GM12878 (cell line): ENCODE measurements at regions not wholly inside any gene's neighbourhood (a gene's known extent, or its start where the extent isn't known, plus 50 kb on each side); places are given as distances from the start of the nearest gene placed in this dataset.

Experiments used
- ATAC-seq: fragments of 200-7000 bp; cut with Tn5 transposase; 3 replicates; pipeline ENCODE4 v1.9.1; 2020; ENCODE audit warnings: mild to moderate bottlenecking, moderate library complexity
- BruUV-seq: library from RNA; stranded (reverse); fragments of 400-500 nt; replicated peaks from 2 replicates; lab custom pipeline; 2021; lab: Mats Ljungman, UMichigan
- CTCF ChIA-PET: fragments of 300-600 bp; sonication (Branson Sonifier 250); formaldehyde crosslinking; extraction: SDS; loops from one replicate; lab custom pipeline; 2021; ENCODE audit warnings: inconsistent platforms; lab: Yijun Ruan, JAX
- POLR2A ChIA-PET: fragments of 350-600 bp; formaldehyde crosslinking; extraction: SDS; loops from one replicate; lab custom pipeline; 2021; ENCODE audit warnings: inconsistent platforms; lab: Charles Lee
- RAD21 ChIA-PET: fragments of 300-600 bp; sonication (Branson Sonifier 250); formaldehyde crosslinking; loops from one replicate; lab custom pipeline; 2023; ENCODE audit warnings: antibody characterized with exemption; ENCODE audit not compliant: unreplicated experiment; lab: Charles Lee
- SMC1A ChIA-PET: fragments of 300-600 bp; sonication (Branson Sonifier 250); formaldehyde crosslinking; loops from one replicate; lab custom pipeline; 2023; ENCODE audit not compliant: unreplicated experiment, uncharacterized antibody; lab: Charles Lee
- DNase-seq: peaks from one replicate; pipeline ENCODE4 v3.0.0-alpha.2; 2011; ENCODE audit warnings: low read depth, low spot score
- FAIRE-seq: peaks from 3 replicates; lab custom pipeline; 2011; peaks lifted over from hg19 to GRCh38; lab: Jason Lieb, UNC
- H2AFZ ChIP-seq: 2 replicates; pipeline ENCODE4 v1.6.0; 2011; ENCODE audit warnings: low read depth, low read length, control low read depth; ENCODE audit not compliant: control insufficient read depth
- H3K27ac ChIP-seq: 2 replicates; pipeline ENCODE4 v1.5.1; 2011; ENCODE audit warnings: control low read depth; ENCODE audit not compliant: control insufficient read depth, insufficient read depth
- H3K27me3 ChIP-seq, 2 experiments: replicated peaks in 1 of 2; 2 replicates each; pipeline versions ENCODE4 v1.6.0 to v1.6.1; 2011; ENCODE audit warnings: low read length in 1 of 2; ENCODE audit not compliant: control insufficient read depth in 2 of 2, insufficient read depth in 2 of 2
- H3K36me3 ChIP-seq, 2 experiments: 2 replicates each; pipeline ENCODE4 v1.5.1; 2011; ENCODE audit warnings: low read length in 1 of 2; ENCODE audit not compliant: control insufficient read depth in 2 of 2, insufficient read depth in 2 of 2
- H3K4me1 ChIP-seq: 2 replicates; pipeline ENCODE4 v1.6.1; 2011; ENCODE audit warnings: mild to moderate bottlenecking, low read length, moderate library complexity, mixed read lengths; ENCODE audit not compliant: control insufficient read depth, insufficient read depth
- H3K4me2 ChIP-seq: 2 replicates; pipeline ENCODE4 v1.6.0; 2011; ENCODE audit warnings: control low read depth; ENCODE audit not compliant: control insufficient read depth, insufficient read depth
- H3K4me3 ChIP-seq: fragments of 200-600 bp; sonication (generic); 2 replicates; pipeline ENCODE4 v1.5.1; 2016
- H3K79me2 ChIP-seq: 2 replicates; pipeline ENCODE4 v1.6.0; 2011; ENCODE audit warnings: low read length; ENCODE audit not compliant: control insufficient read depth, insufficient read depth
- H3K9ac ChIP-seq: 2 replicates; pipeline ENCODE4 v1.8.0; 2011; ENCODE audit warnings: low read length, control low read depth, mixed read lengths; ENCODE audit not compliant: control insufficient read depth, insufficient read depth
- H3K9me3 ChIP-seq: replicated peaks from 3 replicates; pipeline ENCODE4 v1.5.1; 2011; ENCODE audit warnings: mild to moderate bottlenecking, low read length; ENCODE audit not compliant: control insufficient read depth, insufficient read depth
- H4K20me1 ChIP-seq: 2 replicates; pipeline ENCODE4 v1.6.0; 2011; ENCODE audit not compliant: control insufficient read depth, insufficient read depth
- CHD1 ChIP-seq: IDR thresholded peaks from 2 replicates; pipeline ENCODE4 v1.6.1; 2012; ENCODE audit warnings: low read depth, low read length, improper control_type of control experiment
- EED ChIP-seq: sonication (generic); IDR thresholded peaks from 2 replicates; pipeline ENCODE4 v1.6.1; 2016; ENCODE audit warnings: antibody characterized with exemption, low read depth
- ELK1 ChIP-seq: IDR thresholded peaks from 2 replicates; pipeline ENCODE4 v1.6.1; 2012; ENCODE audit warnings: low read depth, low read length, improper control_type of control experiment
- EP300 ChIP-seq, 2 experiments: fragments of 150-350 bp in 1 of 2; IDR thresholded peaks; 2 replicates each; pipeline ENCODE4 v1.6.1; 2011 to 2012; ENCODE audit warnings: low read depth in 2 of 2, low read length in 2 of 2, borderline replicate concordance in 1 of 2, improper control_type of control experiment in 1 of 2, inconsistent platforms in 1 of 2; ENCODE audit not compliant: control insufficient read depth in 1 of 2
- ESRRA ChIP-seq: IDR thresholded peaks from 2 replicates; pipeline ENCODE4 v1.6.1; 2012; ENCODE audit warnings: mild to moderate bottlenecking, low read length, improper control_type of control experiment
- HCFC1 ChIP-seq: fragments of 150-350 bp; IDR thresholded peaks from 2 replicates; pipeline ENCODE4 v1.6.1; 2014; ENCODE audit warnings: low read length
- HDAC2 ChIP-seq: fragments of 200-600 bp; sonication (generic); IDR thresholded peaks from 2 replicates; pipeline ENCODE4 v1.6.1; 2017
- IRF3 ChIP-seq: fragments of 450-650 bp; IDR thresholded peaks from 2 replicates; pipeline ENCODE4 v1.6.1; 2014; ENCODE audit warnings: mild to moderate bottlenecking
- KLF5 ChIP-seq: fragments of 450-650 bp; IDR thresholded peaks from 2 replicates; pipeline ENCODE4 v1.6.1; 2014; ENCODE audit warnings: mild to moderate bottlenecking; ENCODE audit not compliant: partially characterized antibody
- NFXL1 ChIP-seq: fragments of 450-650 bp; IDR thresholded peaks from 2 replicates; pipeline ENCODE4 v1.6.1; 2017; ENCODE audit warnings: antibody characterized with exemption, mild to moderate bottlenecking, borderline replicate concordance
- POLR2AphosphoS2 ChIP-seq: IDR thresholded peaks from 2 replicates; pipeline ENCODE4 v1.6.1; 2011; ENCODE audit warnings: low read depth, mild to moderate bottlenecking, low read length, improper control_type of control experiment, moderate library complexity
- RBBP5 ChIP-seq: fragments of 200-600 bp; sonication (generic); conservative IDR thresholded peaks from 2 replicates; pipeline ENCODE4 v1.6.1; 2016
- SIX5 ChIP-seq: IDR thresholded peaks from 2 replicates; pipeline ENCODE4 v1.6.1; 2011; ENCODE audit warnings: mild to moderate bottlenecking, low read depth, low read length, moderate library complexity; ENCODE audit not compliant: severe bottlenecking
- SMARCA5 ChIP-seq: fragments of 450-650 bp; IDR thresholded peaks from 2 replicates; pipeline ENCODE4 v1.6.1; 2017; ENCODE audit warnings: mild to moderate bottlenecking
- TCF7 ChIP-seq: IDR thresholded peaks from 2 replicates; pipeline ENCODE4 v1.6.1; 2014; ENCODE audit warnings: antibody characterized with exemption, borderline replicate concordance
- WGBS: methylation state at CpG from one replicate; pipeline ENCODE4 v1.1.6; 2016; ENCODE audit warnings: low lambda C conversion rate; ENCODE audit not compliant: insufficient replicate concordance, insufficient coverage; ENCODE audit errors: missing lambda C conversion rate; 5-methylcytosine and 5-hydroxymethylcytosine counted together
- in situ Hi-C: fragments of 300-500 bp; cut with MboI; formaldehyde crosslinking; loops from 9 replicates; pipeline ENCODE4 v1.14.3; 2018; ENCODE audit warnings: mixed read lengths
- intact Hi-C: fragments of 100-400 bp; cut with micrococcal nuclease; formaldehyde crosslinking; loops from one replicate; pipeline ENCODE4 v1.14.2; 2022; ENCODE audit not compliant: unreplicated experiment
- TF ChIP-seq, protein P1 (sequence below): fragments of 450-650 bp; formaldehyde crosslinking; IDR thresholded peaks from 2 replicates; pipeline ENCODE4 v1.4.0; 2022; ENCODE audit warnings: mild to moderate bottlenecking, moderate library complexity
- TF ChIP-seq, protein P2 (sequence below): fragments of 450-650 bp; IDR thresholded peaks from 2 replicates; pipeline ENCODE4 v1.6.1; 2016; ENCODE audit warnings: mild to moderate bottlenecking, moderate library complexity, borderline replicate concordance

DNA sequence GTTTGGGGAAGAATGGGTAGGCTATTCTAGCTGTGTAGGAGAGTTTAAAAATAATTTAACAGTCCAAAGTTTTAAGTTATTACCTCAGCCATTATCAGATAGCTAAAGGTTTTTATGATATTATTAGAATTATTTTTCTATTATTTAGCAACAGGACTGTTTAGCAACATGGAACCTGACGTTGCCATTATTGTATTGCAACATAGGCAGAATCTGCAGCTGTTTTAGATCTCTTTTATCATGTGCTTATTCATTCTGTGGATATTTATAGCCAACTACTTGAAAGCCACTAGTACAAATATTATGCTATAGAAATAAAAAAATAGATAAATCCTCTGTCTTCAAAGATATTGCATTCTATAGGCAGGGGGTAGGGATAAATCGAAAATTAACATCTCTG is 382.0 kb upstream of the TRAM1L1 start:
- WGBS = 2% methylated on average over 2 of the region's 2 CpGs
- ChIA-PET SMC1A (no interaction called here), CTCF (interaction anchor here (0.6 kb wide), 1 partner anchor 110 kb away, joined by 3 read pairs; no protein-coding TSS in a partner anchor), POLR2A (no interaction called here), RAD21 (no interaction called here)
- BruUV-seq = no TSS peak
- ATAC-seq (no peak), DNase-seq (no peak), FAIRE-seq (no peak)
- H3K79me2 ChIP-seq = no peaks in the 10 kb centered on the region
- in situ Hi-C loops = no loop called here
- H3K9me3 ChIP-seq = no peaks in the 10 kb centered on the region
- intact Hi-C loops = no loop called here
- H3K4me3 ChIP-seq = no peak overlapping the region
- no peak overlapping the region for H2AFZ ChIP-seq
- no peaks in the 10 kb centered on the region for H4K20me1 ChIP-seq
- H3K27ac ChIP-seq = no peak overlapping the region
- no peak overlapping the region for H3K9ac ChIP-seq
- H3K4me2 ChIP-seq = no peak overlapping the region
- H3K27me3 ChIP-seq = no peaks in the 10 kb centered on the region
- no peaks in the 10 kb centered on the region for H3K36me3 ChIP-seq
- H3K4me1 ChIP-seq = no peaks in the 10 kb centered on the region
- TF ChIP-seq POLR2AphosphoS2 (no peak), HDAC2 (no peak), NFXL1 (no peak), CHD1 (no peak), ESRRA (no peak), HCFC1 (no peak), SIX5 (no peak), ELK1 (no peak), TCF7 (no peak), SMARCA5 (no peak), RBBP5 (no peak), IRF3 (no peak), EP300 (IDR thresholded peaks at IDR 0.05; ENCODE audit: borderline replicate concordance in 1 of 2, control insufficient read depth in 1 of 2, low read depth in 2 of 2, low read length in 2 of 2) (no peak), KLF5 (no peak), EED (no peak)
- TF ChIP-seq, protein P1, sequence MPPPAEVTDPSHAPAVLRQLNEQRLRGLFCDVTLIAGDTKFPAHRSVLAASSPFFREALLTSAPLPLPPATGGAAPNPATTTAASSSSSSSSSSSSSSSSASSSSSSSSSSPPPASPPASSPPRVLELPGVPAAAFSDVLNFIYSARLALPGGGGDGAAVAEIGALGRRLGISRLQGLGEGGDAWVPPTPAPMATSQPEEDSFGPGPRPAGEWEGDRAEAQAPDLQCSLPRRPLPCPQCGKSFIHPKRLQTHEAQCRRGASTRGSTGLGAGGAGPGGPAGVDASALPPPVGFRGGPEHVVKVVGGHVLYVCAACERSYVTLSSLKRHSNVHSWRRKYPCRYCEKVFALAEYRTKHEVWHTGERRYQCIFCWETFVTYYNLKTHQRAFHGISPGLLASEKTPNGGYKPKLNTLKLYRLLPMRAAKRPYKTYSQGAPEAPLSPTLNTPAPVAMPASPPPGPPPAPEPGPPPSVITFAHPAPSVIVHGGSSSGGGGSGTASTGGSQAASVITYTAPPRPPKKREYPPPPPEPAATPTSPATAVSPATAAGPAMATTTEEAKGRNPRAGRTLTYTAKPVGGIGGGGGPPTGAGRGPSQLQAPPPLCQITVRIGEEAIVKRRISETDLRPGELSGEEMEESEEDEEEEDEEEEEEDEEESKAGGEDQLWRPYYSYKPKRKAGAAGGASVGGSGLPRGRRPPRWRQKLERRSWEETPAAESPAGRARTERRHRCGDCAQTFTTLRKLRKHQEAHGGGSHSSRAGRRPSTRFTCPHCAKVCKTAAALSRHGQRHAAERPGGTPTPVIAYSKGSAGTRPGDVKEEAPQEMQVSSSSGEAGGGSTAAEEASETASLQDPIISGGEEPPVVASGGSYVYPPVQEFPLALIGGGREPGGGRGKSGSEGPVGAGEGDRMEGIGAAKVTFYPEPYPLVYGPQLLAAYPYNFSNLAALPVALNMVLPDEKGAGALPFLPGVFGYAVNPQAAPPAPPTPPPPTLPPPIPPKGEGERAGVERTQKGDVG = no peak
- TF ChIP-seq, protein P2, sequence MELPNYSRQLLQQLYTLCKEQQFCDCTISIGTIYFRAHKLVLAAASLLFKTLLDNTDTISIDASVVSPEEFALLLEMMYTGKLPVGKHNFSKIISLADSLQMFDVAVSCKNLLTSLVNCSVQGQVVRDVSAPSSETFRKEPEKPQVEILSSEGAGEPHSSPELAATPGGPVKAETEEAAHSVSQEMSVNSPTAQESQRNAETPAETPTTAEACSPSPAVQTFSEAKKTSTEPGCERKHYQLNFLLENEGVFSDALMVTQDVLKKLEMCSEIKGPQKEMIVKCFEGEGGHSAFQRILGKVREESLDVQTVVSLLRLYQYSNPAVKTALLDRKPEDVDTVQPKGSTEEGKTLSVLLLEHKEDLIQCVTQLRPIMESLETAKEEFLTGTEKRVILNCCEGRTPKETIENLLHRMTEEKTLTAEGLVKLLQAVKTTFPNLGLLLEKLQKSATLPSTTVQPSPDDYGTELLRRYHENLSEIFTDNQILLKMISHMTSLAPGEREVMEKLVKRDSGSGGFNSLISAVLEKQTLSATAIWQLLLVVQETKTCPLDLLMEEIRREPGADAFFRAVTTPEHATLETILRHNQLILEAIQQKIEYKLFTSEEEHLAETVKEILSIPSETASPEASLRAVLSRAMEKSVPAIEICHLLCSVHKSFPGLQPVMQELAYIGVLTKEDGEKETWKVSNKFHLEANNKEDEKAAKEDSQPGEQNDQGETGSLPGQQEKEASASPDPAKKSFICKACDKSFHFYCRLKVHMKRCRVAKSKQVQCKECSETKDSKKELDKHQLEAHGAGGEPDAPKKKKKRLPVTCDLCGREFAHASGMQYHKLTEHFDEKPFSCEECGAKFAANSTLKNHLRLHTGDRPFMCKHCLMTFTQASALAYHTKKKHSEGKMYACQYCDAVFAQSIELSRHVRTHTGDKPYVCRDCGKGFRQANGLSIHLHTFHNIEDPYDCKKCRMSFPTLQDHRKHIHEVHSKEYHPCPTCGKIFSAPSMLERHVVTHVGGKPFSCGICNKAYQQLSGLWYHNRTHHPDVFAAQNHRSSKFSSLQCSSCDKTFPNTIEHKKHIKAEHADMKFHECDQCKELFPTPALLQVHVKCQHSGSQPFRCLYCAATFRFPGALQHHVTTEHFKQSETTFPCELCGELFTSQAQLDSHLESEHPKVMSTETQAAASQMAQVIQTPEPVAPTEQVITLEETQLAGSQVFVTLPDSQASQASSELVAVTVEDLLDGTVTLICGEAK = no peak
